ENCODE measurements at regions not wholly inside any gene's neighbourhood (a gene's known extent, or its start where the extent isn't known, plus 50 kb on each side); places are given as distances from the start of the nearest gene placed in this dataset.

- TF ChIP-seq, protein P1, sequence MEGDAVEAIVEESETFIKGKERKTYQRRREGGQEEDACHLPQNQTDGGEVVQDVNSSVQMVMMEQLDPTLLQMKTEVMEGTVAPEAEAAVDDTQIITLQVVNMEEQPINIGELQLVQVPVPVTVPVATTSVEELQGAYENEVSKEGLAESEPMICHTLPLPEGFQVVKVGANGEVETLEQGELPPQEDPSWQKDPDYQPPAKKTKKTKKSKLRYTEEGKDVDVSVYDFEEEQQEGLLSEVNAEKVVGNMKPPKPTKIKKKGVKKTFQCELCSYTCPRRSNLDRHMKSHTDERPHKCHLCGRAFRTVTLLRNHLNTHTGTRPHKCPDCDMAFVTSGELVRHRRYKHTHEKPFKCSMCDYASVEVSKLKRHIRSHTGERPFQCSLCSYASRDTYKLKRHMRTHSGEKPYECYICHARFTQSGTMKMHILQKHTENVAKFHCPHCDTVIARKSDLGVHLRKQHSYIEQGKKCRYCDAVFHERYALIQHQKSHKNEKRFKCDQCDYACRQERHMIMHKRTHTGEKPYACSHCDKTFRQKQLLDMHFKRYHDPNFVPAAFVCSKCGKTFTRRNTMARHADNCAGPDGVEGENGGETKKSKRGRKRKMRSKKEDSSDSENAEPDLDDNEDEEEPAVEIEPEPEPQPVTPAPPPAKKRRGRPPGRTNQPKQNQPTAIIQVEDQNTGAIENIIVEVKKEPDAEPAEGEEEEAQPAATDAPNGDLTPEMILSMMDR (CRISPR knock-in tag; IDR thresholded peaks at IDR 0.05): no peak
- TF ChIP-seq MATR3 (CRISPR knock-in tag; IDR thresholded peaks at IDR 0.05) (no peak), CENPT (CRISPR knock-in tag; IDR thresholded peaks at IDR 0.05; ENCODE audit: low read depth) (no peak), FOXJ3 (CRISPR knock-in tag; IDR thresholded peaks at IDR 0.05; ENCODE audit: borderline replicate concordance) (no peak), NFIC (IDR thresholded peaks at IDR 0.05; ENCODE audit: low read length) (no peak)
Observed at GRCh38 chr15:39411102-39411989, 169.5 kb upstream of the THBS1 start.
